ENCODE measurements at regions not wholly inside any gene's neighbourhood (a gene's known extent, or its start where the extent isn't known, plus 50 kb on each side); places are given as distances from the start of the nearest gene placed in this dataset.

GRCh38 chr5:124330595-124331220 is 415.7 kb downstream of the ZNF608 start:
- Histone ChIP-seq H3K9me3 (ENCODE audit: low read depth, low read length, poor library complexity, severe bottlenecking) (no peaks in the 10 kb centered on the region), H3K27ac (ENCODE audit: low read depth, low read length, poor library complexity, severe bottlenecking) (no peak overlapping the region), H3K4me3 (ENCODE audit: low read depth, low read length, poor library complexity, severe bottlenecking) (no peak overlapping the region), H3K27me3 (replicated peaks; ENCODE audit: insufficient read depth, low read depth, low read length, poor library complexity) (no peaks in the 10 kb centered on the region), H3K36me3 (ENCODE audit: insufficient read depth, low read length, poor library complexity, severe bottlenecking) (no peaks in the 10 kb centered on the region), H3K4me1 (ENCODE audit: insufficient read depth, low read length, poor library complexity, severe bottlenecking) (no peaks in the 10 kb centered on the region)
- CTCF ChIA-PET = no interaction called here
- no TSS peak for BruUV-seq (replicated peaks)
- POLR2A ChIA-PET (ENCODE audit: low non-redundant PET) = no interaction called here
- intact Hi-C loops (cut with micrococcal nuclease; ENCODE audit: unreplicated experiment) = no loop called here
- DNase-seq (ENCODE audit: low spot score) = no peak
- TF ChIP-seq CTCF (conservative IDR thresholded peaks at IDR 0.05; ENCODE audit: low read depth, low read length) (no peak), EZH2 (IDR thresholded peaks at IDR 0.05; ENCODE audit: borderline replicate concordance, low read depth, low read length, poor library complexity, severe bottlenecking) (no peak)

GRCh38 chr5:124328201-124328600 is 418.2 kb downstream of the ZNF608 start:
- intact Hi-C loops (cut with micrococcal nuclease; ENCODE audit: unreplicated experiment) = no loop called here
- no peak for TF ChIP-seq EZH2 (IDR thresholded peaks at IDR 0.05; ENCODE audit: borderline replicate concordance, low read depth, low read length, poor library complexity, severe bottlenecking)
- no peak for TF ChIP-seq CTCF (conservative IDR thresholded peaks at IDR 0.05; ENCODE audit: low read depth, low read length)
- no peak for DNase-seq (ENCODE audit: low spot score)
- Histone ChIP-seq H3K27ac (ENCODE audit: low read depth, low read length, poor library complexity, severe bottlenecking) (no peak overlapping the region), H3K36me3 (ENCODE audit: insufficient read depth, low read length, poor library complexity, severe bottlenecking) (no peaks in the 10 kb centered on the region), H3K4me1 (ENCODE audit: insufficient read depth, low read length, poor library complexity, severe bottlenecking) (no peaks in the 10 kb centered on the region), H3K27me3 (replicated peaks; ENCODE audit: insufficient read depth, low read depth, low read length, poor library complexity) (no peaks in the 10 kb centered on the region), H3K9me3 (ENCODE audit: low read depth, low read length, poor library complexity, severe bottlenecking) (no peaks in the 10 kb centered on the region), H3K4me3 (ENCODE audit: low read depth, low read length, poor library complexity, severe bottlenecking) (no peak overlapping the region)
- BruUV-seq (replicated peaks) = no TSS peak
- ChIA-PET CTCF (no interaction called here), POLR2A (ENCODE audit: low non-redundant PET) (no interaction called here)

GRCh38 chr5:124318661-124319060 is 427.8 kb downstream of the ZNF608 start:
- H3K27ac ChIP-seq (ENCODE audit: low read depth, low read length, poor library complexity, severe bottlenecking) = no peak overlapping the region
- H3K4me1 ChIP-seq (ENCODE audit: insufficient read depth, low read length, poor library complexity, severe bottlenecking) = no peaks in the 10 kb centered on the region
- no peaks in the 10 kb centered on the region for H3K27me3 ChIP-seq (replicated peaks; ENCODE audit: insufficient read depth, low read depth, low read length, poor library complexity)
- no peak for DNase-seq (ENCODE audit: low spot score)
- intact Hi-C loops (cut with micrococcal nuclease; ENCODE audit: unreplicated experiment) = no loop called here
- no peaks in the 10 kb centered on the region for H3K36me3 ChIP-seq (ENCODE audit: insufficient read depth, low read length, poor library complexity, severe bottlenecking)
- no peak for TF ChIP-seq CTCF (conservative IDR thresholded peaks at IDR 0.05; ENCODE audit: low read depth, low read length)
- no peak for TF ChIP-seq EZH2 (IDR thresholded peaks at IDR 0.05; ENCODE audit: borderline replicate concordance, low read depth, low read length, poor library complexity, severe bottlenecking)
- no peak overlapping the region for H3K4me3 ChIP-seq (ENCODE audit: low read depth, low read length, poor library complexity, severe bottlenecking)
- no TSS peak for BruUV-seq (replicated peaks)
- ChIA-PET POLR2A (ENCODE audit: low non-redundant PET) (no interaction called here), CTCF (no interaction called here)
- H3K9me3 ChIP-seq (ENCODE audit: low read depth, low read length, poor library complexity, severe bottlenecking) = no peaks in the 10 kb centered on the region
